ENCODE measurements at regions not wholly inside any gene's neighbourhood (a gene's known extent, or its start where the extent isn't known, plus 50 kb on each side); places are given as distances from the start of the nearest gene placed in this dataset.

DNA sequence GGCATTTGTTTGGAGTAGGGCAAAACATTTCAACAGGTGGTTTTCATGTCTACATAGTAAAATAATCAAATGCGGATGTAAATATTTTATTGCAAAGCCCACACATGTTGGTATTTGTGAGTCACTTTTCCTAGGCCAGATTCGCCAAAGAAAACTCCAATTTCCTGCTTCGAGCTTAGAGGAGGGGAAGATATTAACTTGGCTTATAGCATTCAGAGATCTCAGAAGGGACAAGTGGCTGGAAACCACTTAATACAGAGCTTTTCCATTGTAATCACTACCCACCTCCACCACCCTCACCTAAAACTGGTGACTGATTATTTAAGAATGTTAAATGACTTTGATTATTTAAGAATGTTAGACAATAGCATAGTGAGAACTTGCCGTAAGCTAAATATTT, 530.6 kb upstream of the SPRY2 start:
- DNase-seq = no peak
- H3K4me3 Mint-ChIP-seq = no peak overlapping the region
- no peak for ATAC-seq (ENCODE audit: low read depth)
- ChIA-PET CTCF (no interaction called here), POLR2A (no interaction called here)
- no peaks in the 10 kb centered on the region for H4K20me1 ChIP-seq (ENCODE audit: control insufficient read depth, insufficient read depth, low read length, poor library complexity, severe bottlenecking)
- no peaks in the 10 kb centered on the region for H3K36me3 ChIP-seq (replicated peaks in 1 of 2; ENCODE audit: control extremely low read depth in 1 of 2, control insufficient read depth in 1 of 2, extremely low read depth in 1 of 2, insufficient read depth in 2 of 2, low read length in 1 of 2)
- H3K27me3 Mint-ChIP-seq = no peaks in the 10 kb centered on the region
- H3K4me2 ChIP-seq (replicated peaks; ENCODE audit: low read depth, low read length, poor library complexity, severe bottlenecking) = no peak overlapping the region
- H3K9me3 ChIP-seq (ENCODE audit: control extremely low read depth in 1 of 3, control insufficient read depth in 2 of 3, insufficient read depth in 1 of 3, low read length in 2 of 3) = no peaks in the 10 kb centered on the region
- H2AFZ ChIP-seq (ENCODE audit: insufficient read depth, low read depth, low read length, poor library complexity, severe bottlenecking) = no peak overlapping the region
- H3K9me3 Mint-ChIP-seq (ENCODE audit: insufficient read depth) = peaks cover 2% of the 10 kb centered on the region
- H3K4me3 ChIP-seq (ENCODE audit: control extremely low read depth in 1 of 5, extremely low read depth in 1 of 5, insufficient read depth in 1 of 5, low read depth in 2 of 5, low read length in 4 of 5) = no peak overlapping the region
- no peaks in the 10 kb centered on the region for H3K4me1 ChIP-seq (ENCODE audit: control insufficient read depth in 2 of 2, insufficient read depth in 2 of 2, low read length in 2 of 2)
- no peak overlapping the region for H3K9ac ChIP-seq (ENCODE audit: low read length)
- no peak overlapping the region for H3K27ac ChIP-seq (ENCODE audit: low read length in 2 of 2)
- TF ChIP-seq EZH2 (IDR thresholded peaks at IDR 0.05; ENCODE audit: borderline replicate concordance, insufficient read depth, low read depth, low read length, poor library complexity, severe bottlenecking) = no peak
- TF ChIP-seq, protein P1, sequence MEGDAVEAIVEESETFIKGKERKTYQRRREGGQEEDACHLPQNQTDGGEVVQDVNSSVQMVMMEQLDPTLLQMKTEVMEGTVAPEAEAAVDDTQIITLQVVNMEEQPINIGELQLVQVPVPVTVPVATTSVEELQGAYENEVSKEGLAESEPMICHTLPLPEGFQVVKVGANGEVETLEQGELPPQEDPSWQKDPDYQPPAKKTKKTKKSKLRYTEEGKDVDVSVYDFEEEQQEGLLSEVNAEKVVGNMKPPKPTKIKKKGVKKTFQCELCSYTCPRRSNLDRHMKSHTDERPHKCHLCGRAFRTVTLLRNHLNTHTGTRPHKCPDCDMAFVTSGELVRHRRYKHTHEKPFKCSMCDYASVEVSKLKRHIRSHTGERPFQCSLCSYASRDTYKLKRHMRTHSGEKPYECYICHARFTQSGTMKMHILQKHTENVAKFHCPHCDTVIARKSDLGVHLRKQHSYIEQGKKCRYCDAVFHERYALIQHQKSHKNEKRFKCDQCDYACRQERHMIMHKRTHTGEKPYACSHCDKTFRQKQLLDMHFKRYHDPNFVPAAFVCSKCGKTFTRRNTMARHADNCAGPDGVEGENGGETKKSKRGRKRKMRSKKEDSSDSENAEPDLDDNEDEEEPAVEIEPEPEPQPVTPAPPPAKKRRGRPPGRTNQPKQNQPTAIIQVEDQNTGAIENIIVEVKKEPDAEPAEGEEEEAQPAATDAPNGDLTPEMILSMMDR (IDR thresholded peaks at IDR 0.05) = no peak
- H3K79me2 ChIP-seq (ENCODE audit: control insufficient read depth, insufficient read depth, low read length) = no peaks in the 10 kb centered on the region
- intact Hi-C loops (cut with micrococcal nuclease) = no loop called here
- no peaks in the 10 kb centered on the region for H3K4me1 Mint-ChIP-seq
- no peak overlapping the region for H3K27ac Mint-ChIP-seq
- no peaks in the 10 kb centered on the region for H3K27me3 ChIP-seq (replicated peaks in 1 of 4; ENCODE audit: control extremely low read depth in 1 of 4, control insufficient read depth in 3 of 4, insufficient read depth in 4 of 4, low read length in 3 of 4)
- no CpG with 5 or more reads among the region's 4 CpGs for WGBS (ENCODE audit: insufficient coverage)

DNA sequence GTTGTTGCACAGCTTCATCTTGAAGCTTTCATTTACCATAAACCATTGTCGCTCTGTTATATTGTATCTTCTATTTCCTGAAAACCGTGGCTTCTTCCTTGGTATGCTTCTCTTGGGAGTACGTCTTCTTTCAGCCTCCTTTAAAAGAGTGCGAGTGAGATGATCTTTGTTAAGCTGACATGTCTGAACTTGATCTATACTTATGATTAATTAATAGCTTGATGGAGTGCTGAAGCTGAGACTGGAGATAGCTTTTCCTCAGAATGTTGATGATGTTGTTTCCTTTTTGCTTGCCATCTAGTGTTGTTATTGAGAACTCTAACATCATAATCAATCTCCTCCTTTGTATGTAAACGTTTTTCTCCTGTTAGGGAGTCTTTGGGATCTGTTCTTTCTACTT, 529.3 kb upstream of the SPRY2 start:
- TF ChIP-seq, protein P1 (IDR thresholded peaks at IDR 0.05) = no peak
- TF ChIP-seq EZH2 (IDR thresholded peaks at IDR 0.05; ENCODE audit: borderline replicate concordance, insufficient read depth, low read depth, low read length, poor library complexity, severe bottlenecking) = no peak

More for the DNA sequence above, 529.3 kb upstream of the SPRY2 start:
- no peak overlapping the region for H2AFZ ChIP-seq (ENCODE audit: insufficient read depth, low read depth, low read length, poor library complexity, severe bottlenecking)
- no peaks in the 10 kb centered on the region for H3K4me1 Mint-ChIP-seq
- H3K9me3 Mint-ChIP-seq (ENCODE audit: insufficient read depth) = no peaks in the 10 kb centered on the region
- H3K27ac Mint-ChIP-seq = no peak overlapping the region
- H3K4me2 ChIP-seq (replicated peaks; ENCODE audit: low read depth, low read length, poor library complexity, severe bottlenecking) = no peak overlapping the region
- DNase-seq = no peak
- no peaks in the 10 kb centered on the region for H4K20me1 ChIP-seq (ENCODE audit: control insufficient read depth, insufficient read depth, low read length, poor library complexity, severe bottlenecking)
- H3K9me3 ChIP-seq (ENCODE audit: control extremely low read depth in 1 of 3, control insufficient read depth in 2 of 3, insufficient read depth in 1 of 3, low read length in 2 of 3) = no peaks in the 10 kb centered on the region
- no peak overlapping the region for H3K9ac ChIP-seq (ENCODE audit: low read length)
- POLR2A ChIA-PET = no interaction called here
- H3K79me2 ChIP-seq (ENCODE audit: control insufficient read depth, insufficient read depth, low read length) = no peaks in the 10 kb centered on the region
- no peaks in the 10 kb centered on the region for H3K4me1 ChIP-seq (ENCODE audit: control insufficient read depth in 2 of 2, insufficient read depth in 2 of 2, low read length in 2 of 2)
- no peaks in the 10 kb centered on the region for H3K36me3 ChIP-seq (replicated peaks in 1 of 2; ENCODE audit: control extremely low read depth in 1 of 2, control insufficient read depth in 1 of 2, extremely low read depth in 1 of 2, insufficient read depth in 2 of 2, low read length in 1 of 2)
- H3K4me3 ChIP-seq (ENCODE audit: control extremely low read depth in 1 of 5, extremely low read depth in 1 of 5, insufficient read depth in 1 of 5, low read depth in 2 of 5, low read length in 4 of 5) = no peak overlapping the region
- 33% methylated on average over 1 of the region's 5 CpGs for WGBS (ENCODE audit: insufficient coverage)
- no peak overlapping the region for H3K4me3 Mint-ChIP-seq
- intact Hi-C loops (cut with micrococcal nuclease) = no loop called here
- H3K27me3 Mint-ChIP-seq = no peaks in the 10 kb centered on the region
- no peaks in the 10 kb centered on the region for H3K27me3 ChIP-seq (replicated peaks in 1 of 4; ENCODE audit: control extremely low read depth in 1 of 4, control insufficient read depth in 3 of 4, insufficient read depth in 4 of 4, low read length in 3 of 4)
- CTCF ChIA-PET = no interaction called here
- no peak overlapping the region for H3K27ac ChIP-seq (ENCODE audit: low read length in 2 of 2)
- ATAC-seq (ENCODE audit: low read depth) = no peak
